Inflammatory macrophage treated with lipopolysaccharide for 4 hours (primary cell): ENCODE measurements at regions not wholly inside any gene's neighbourhood (a gene's known extent, or its start where the extent isn't known, plus 50 kb on each side); places are given as distances from the start of the nearest gene placed in this dataset.

ENCODE experiments used
- DNase-seq: peaks from one replicate; pipeline ENCODE4 v3.0.0-alpha.2; 2020

DNA sequence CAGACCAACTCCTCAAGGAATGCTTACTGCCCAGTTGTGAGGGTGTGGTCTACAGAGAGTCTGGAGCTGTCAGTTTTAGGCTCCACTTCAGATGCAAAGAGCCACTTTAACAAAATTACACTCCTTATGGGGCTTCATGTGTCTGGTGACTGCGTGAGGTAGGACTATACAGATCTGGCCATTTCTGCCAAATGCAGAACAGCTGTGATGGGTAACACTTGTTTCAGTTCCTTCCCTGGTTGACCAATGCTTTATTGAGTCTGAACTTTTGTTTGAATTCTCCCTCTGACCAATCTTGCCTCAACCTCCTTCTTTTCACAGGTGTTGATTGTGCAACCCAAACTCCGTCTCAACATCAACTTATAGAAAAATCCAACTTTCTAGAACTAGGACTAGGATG, 181.2 kb downstream of the OMA1 start:
- no peak for DNase-seq

DNA sequence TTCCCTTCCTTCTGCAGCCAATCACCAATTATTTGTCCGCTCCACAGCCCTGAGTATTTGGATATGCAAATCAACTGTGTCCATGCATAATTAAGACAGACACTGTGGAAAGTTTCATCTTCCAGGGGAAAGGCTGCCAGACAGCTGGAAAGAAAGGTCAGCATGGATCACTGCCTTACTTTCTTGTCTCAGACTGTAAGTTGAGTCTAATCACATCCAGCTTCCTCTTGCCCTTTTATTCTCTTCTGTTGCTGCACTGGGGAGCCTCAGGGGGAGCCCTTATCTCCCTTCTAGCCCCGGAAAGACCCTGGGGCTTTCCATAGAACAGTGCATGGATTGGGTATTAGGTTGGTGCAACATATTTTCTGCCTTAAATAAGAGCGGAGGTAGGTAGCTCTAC, 182.9 kb downstream of the OMA1 start:
- no peak for DNase-seq

DNA sequence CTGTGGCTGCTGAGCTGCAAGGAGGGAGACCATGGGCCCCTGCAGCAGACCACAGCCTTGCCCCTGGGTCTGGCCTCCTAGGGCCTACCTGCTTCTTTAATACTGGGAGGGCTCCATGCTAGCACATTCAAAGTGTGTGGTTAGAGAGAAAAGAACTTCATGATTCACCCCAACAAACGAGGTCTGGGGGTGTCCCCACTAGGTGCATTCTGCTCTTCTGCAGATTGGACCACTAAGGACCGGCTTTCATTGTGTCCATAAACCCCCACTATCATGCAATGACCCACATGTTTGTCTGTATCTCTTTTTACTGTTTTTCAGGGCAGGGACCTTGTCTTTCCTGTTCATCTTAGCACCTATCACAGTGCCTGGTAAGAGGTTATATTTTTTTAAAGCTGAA, 185.4 kb downstream of the OMA1 start:
- DNase-seq, result no peak

DNA sequence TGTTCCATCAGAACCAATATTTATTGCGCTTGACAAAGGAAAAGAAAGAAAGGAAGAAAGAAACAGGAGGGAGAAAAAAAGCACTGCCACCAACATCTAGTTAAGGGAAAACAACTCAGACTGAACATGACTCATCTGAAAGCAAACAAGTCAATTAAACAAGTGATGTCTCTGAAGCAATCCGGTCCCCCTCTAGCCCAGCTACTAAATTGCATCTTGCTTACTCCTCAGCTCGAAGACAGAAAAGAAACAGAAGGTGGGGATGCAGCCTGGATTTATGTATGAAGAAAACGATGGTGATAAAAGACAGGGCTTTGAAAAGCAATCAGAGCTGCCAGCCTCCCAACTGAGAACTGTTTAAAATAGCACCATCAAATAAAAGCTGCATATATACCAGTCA, 188.2 kb downstream of the OMA1 start:
- no peak for DNase-seq

DNA sequence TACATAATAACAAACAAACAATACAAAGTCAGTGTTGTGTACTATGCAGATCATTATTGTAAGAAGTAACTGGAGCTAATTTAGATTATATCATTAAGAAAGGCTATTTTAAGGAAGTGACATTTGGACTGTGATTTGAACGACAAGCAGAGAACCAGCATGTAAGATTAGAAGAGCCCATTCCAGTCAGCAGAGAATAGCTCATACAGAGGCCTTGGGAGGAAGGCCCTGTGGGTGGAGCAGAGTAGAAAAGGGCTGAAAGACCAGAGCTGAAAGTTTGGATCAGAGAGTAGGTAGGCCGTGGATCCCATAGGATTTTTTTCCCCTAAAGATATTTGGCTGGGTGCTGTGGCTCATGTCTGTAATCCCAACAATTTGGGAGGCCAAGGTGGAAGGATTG, 190.1 kb downstream of the OMA1 start:
- DNase-seq, result no peak

DNA sequence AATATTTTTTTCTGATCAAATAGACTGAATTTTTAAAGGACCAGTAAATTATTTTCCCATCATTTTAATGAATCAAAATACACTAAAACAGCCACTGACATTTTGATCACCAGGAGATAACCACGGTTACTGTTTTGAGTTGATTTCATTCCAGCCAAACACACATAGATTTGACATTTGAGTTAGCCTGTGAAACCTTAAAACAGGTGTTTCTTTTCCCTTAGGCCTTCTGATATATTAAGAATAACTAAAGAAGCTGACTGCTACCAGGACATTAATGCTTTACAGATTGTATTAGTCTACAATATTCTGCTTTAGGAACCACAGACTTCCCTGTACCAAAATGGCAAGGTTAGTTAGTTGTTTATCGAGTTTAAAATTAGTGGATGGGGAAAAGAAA, 193.4 kb downstream of the OMA1 start:
- DNase-seq, result no peak

DNA sequence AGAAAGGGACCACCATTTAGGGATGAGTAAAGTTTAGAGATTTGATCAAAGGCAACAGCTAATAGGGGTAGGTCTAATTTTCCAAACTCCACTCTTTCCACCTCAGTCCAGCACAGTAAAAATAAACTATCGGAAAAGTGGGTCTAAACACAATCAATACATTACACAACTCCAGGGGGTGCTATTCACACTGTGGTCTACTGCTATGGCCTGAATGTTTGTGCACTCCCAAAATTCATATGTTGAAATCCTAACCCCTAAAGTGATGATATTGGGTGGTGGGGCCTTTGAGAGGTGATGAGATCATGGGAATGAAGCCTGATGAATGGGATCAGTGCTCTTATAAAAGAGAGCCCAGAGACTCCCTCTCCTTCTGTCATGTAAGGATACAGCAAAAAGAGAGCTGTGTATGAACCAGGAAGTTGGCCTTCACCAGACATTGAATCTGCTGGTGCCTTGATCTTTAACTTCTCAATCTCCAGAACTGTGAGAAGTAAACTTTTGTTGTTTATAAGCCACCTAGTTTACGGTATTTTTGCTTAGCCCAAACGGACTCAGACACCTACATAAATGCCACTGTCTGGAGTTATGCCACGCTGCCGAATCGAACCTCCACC, 193.9 kb downstream of the OMA1 start:
- no peak for DNase-seq

DNA sequence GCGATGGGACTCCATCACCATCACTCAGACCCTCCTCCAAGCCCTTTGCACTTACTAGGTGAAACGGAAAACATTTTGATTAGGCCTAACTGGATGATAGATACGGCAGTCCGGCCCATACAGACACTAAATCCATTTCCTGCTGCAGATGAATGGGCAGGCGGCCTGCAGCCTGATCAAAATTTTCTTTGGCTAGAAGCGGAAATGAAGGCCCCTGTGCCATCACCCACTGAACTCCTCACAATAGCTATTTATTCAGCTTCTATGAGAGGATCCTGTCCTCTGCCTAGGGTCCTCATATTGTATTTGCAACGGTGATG, 200.5 kb downstream of the OMA1 start:
- no peak for DNase-seq

DNA sequence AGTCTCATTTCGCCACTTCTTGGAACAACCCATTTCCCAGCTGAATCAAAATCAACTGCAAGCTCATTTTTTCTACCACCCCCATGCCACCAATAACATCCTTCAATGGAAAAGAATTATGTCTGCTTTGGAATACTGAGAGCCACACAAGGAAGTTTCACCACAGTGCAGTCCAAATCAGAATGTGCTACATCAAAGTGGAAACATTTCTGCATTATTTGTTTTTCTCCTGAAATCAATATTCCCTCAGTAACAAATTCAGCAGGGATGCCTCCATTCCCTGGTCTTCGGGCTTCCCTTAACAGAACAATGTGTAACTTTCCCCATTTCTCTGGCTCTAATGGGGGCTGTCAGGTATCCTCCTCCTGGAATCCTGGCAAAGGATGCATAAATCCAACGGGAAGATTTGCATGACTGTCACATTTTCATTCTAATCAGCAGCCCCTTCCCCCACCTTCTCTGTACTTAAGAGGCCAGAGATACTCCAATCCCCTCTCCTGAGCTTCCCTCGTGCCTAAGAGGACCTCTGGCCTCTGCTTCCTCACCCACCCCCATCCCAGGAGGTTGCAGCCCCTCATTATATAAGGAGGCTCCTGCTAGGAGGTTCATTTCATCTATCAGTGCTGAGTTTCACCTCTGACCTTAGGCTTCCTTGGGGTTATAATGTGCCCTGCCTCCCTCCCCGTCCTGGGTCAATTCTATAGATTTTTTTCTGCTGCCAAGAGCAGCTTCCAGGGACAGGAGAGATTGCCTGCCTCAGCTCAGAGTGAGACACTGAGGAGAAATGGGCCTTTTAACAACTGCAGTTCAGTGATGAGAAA, 201.1 kb downstream of the OMA1 start:
- DNase-seq, result no peak

DNA sequence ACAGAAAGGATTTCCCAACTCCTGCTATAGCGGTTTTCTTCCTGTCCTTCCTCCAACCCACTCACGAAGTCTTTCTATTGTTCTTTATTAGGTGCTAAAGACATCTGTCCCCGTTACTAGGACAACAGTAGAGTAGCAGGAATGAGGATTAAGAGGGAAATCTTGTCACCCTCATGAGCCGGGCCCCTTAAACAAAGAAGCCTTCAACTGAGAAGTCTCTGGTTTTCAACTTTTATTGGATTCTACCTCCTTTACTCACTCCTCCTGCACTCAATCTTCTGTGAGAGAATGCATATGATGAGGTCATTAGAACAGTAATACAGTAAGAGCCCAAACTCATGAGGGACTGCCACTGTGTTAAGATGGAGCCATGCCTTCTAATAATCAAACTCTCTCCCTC, 206.3 kb downstream of the OMA1 start:
- no peak for DNase-seq

DNA sequence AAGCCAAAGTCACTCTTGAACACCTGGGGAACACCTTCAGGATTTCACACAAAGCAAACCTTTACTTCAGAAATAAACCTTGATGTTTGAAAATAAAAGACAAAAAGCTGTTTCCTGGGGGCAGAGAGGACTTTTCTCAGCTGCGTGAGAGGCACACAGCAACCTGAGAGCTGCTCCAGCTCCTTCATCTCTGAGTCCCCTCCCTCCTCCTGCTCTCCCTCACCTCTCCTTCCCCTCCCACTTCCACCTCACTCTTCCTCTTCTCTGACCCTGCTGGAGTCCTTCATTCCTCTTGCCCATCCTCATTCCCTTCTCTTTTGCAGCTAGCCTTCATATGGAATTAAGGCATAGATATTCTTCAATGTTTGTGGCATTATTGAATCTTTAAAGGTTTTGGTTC, 208.4 kb downstream of the OMA1 start:
- DNase-seq, result no peak

DNA sequence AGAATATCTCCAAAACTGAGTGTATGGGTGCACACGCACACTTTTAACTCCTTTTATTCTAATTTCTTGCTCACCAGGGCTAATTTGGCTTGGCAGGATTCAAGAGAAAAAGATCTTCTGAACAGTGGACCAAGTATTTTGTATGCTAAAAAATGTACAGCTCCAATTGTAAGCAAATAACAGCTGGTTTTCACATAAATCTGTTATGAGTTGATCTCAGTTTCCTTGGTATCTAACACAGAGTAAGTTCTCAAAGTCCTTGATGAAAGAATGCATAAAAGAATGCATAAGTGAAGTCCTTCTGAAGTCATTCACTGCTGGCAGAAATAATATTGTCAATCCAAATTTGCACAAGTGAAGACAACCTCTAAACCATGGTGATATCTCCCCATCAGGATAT, 213.0 kb downstream of the OMA1 start:
- DNase-seq, result no peak

DNA sequence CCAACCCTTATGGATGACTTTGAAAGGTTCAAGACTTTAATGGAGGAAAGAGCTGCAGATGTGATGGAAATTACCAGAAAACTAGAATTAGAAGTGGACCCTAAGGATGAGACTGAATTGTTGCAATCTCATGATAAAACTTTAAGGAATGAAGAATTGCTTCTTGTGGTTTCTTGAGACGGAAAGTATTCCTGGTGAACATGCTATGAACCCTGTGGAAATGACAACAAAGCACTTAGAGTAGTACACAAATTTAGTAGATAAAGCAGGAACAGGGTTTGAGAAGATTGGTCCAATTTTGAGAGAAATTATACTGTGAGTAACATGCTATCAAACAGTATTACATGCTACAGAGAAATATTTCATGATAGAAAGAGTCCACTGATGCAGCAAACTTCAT, 215.4 kb downstream of the OMA1 start:
- no peak for DNase-seq

DNA sequence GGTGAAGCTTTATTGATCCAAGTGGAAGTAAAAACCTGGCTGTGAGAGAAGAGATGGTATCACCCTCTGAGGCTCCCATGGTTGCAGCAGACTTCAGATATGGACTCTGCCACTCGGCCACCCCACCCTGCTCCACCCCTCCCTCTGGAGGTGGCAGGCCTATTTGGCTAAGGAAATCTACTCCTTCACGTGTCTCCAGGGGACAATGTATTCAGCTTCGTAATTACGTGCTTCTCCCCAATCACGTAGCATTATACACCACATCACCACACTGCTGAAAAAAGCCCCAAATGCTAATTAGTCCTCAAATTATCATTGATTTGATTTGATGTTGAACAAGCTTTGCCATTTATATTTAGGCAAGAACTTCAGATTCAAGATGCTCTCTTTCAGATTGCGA, 220.7 kb downstream of the OMA1 start:
- no peak for DNase-seq

DNA sequence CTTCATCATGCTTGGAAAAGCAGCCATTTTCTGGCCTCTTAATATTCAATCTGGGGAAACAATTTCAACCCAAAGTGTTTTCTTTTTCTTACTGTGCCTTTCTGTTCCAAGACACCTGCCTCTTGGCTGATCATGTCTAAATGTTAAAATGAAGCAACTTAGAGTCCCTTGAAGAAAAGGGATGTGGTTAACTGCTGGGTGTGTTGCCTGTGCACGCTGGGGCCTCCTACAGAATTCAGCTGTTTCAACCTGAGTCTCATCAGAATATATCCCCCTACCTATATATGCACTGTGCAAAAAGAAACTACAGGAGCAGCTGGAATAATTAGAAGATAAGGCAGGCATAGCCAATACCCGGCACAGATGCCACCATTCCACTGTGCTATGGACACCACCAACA, 222.0 kb downstream of the OMA1 start:
- DNase-seq, result no peak

DNA sequence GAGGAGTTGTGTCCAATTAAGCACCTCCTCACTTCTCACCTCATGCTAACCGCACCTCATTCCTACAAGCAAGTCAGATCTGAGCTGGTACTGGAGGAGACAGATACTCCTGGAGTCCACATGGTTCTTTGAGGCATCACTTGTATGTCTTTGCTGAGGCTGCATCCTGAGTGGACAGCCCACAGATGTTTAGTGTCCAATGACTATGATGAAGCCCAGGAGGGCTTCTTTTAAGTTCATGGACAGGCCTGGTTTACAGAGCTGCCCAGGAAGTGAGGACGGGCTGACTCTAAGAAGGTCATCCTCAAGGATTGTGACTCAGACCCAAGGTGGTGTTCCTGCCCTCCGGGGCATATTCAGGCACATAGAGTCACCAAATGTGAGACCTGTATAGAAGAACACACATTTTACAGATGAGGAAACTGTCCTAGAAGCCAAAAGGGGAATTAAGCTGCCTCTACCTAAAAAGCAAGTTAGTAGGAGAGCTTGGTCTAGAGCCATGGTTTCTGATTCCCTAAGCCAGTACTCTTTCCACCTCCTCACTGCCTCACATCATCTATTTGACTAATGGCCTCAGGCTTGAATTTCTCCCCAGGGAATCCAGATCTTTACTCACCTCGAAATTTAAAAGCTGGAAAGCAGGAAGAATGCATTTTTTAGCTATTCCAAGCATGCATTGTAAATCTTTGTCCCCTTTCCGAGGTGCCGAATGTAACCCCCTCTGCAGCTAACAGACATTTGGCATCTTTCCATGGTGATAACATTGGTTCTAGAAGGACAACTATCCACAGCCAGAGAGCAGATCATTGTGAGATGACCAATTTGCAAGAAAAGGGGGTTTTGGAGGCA, 228.1 kb downstream of the OMA1 start:
- no peak for DNase-seq

DNA sequence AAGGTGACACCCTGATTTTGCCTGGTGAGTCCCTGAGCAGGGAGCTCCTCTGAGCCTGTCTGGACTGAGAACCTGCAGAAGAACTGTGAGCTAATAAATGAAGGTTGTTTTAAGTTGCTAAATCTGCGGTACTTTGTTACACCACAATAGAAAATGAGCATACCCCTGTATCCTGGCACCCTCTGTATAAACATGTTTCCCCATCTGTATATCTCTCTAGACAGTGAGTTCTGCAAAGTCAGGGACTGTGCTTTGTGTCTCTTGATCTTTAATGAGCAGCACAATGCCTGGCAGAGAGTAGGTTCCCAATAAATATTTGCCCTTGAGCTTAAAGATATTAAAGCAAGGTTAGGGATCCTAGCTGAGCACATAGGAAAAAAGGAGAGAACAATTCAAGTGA, 228.8 kb downstream of the OMA1 start:
- DNase-seq, result no peak

DNA sequence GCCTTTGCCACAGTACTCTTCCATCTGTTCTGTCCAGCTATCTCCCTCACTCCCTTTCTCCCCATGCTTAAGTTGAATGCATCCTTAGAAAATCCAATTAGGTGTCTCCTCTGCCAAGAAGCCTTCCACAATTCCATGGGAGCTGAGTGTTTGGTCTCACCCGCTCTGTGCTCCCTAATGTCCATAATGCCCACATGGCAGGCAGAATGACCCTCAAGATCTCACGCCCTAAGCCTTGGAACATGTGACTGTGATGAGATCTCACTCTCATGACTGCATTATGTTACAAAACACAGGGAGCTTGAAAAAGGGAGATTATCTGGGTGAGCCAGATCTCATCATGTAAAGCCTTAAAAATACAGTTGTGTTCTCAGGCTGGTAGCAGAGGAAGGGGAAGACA, 229.4 kb downstream of the OMA1 start:
- DNase-seq, result no peak

DNA sequence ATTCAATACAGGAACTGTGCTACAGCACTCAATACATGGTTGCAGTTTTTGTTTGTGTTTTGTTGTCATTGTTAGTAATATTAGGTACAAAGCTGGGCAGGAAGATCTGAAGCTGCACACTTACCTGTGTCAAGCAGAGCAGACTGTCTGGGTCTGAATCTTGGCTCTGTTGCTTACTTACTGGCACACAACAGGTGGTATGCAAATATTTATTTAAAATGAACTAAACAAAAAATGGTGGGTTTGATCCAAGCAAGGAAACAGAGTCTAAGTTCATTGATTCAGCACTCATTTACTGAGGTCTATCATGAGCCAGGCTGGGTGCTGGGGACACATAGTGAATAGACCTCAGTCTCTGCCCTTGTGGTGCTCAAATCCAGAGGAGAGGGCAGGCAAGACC, 230.4 kb downstream of the OMA1 start:
- DNase-seq, result no peak

DNA sequence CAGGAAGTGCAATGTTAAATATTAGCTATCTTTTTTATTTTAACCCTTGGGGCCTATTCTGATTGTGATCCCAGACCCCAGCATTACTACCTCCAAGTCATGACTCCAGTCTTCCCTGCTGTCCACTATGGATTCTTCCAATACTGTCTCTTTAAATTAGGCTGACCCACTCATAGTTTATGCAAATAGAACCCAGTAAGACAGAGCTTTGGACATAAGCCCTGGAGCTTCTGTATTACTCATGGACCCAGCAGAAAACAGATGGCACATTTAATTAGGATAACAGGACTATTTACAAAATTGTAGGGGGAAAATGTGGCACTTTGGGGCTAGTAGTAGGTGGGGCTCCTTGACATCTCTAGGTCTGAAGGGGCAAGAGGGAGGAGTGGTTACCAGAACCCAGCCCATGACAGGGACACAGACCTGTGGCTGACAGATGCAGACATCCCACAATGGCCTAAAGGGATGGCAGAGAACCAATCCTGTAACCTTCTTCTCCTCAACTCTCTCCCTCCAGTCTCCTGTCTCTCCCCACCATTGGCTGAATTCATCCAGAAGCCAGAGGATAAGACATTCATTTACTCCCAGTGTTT, 233.5 kb downstream of the OMA1 start:
- DNase-seq, result no peak

DNA sequence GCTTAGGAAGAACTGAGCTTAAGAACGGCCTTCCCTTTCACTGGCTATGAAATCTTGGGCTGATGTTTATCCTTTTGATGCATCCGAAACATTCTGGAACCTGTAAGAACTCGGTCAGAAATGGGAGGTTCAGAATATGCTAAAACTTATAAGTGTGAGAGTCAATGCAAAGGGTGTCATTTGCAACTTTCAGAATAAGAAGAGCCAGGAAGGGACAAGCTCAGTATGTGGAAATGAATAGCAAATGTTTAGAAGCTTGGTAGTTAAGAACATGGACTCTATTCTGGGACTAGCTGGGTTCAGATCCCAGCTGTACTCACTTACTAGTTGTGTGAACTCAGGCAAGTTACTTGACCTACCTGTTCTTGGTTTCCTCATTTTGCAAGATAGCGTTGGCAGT, 234.1 kb downstream of the OMA1 start:
- no peak for DNase-seq

DNA sequence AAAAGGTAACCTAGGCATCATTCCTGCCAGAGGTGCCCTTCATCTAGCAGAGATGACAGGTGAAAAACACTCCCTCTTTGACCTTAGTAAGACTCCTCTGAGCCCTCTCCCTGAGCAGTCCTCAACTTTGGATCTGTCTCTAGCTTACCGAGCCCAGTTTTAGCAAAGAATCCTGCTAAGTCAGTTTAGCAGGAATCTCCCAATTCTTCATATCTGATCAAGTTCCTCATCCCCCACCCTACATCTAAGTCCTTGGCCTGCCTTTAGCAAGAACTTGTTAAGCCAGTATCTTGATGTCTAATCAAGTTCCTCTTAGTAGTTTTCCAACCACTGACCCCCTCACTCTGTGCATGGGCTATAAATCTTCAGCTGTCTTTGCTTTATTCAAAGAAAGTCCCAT, 235.6 kb downstream of the OMA1 start:
- DNase-seq, result no peak

DNA sequence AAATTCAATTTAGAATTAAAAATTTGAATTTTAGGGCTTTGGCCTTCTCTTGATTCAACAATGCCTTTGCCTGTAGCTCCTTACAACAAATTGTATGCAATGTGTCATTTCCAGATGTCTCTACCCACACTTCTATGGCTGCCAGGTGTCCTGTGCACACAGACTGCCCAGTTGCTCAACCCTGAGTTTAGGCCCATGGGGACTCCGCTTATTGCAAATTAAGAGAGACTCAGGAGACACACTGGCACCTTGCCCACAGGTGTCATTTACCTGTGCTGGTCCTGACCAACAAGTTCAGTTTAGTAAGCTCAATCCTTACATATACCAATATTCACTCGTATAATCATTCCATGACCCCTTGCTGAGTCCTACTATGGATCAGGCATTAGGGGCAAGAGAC, 236.1 kb downstream of the OMA1 start:
- DNase-seq, result no peak

DNA sequence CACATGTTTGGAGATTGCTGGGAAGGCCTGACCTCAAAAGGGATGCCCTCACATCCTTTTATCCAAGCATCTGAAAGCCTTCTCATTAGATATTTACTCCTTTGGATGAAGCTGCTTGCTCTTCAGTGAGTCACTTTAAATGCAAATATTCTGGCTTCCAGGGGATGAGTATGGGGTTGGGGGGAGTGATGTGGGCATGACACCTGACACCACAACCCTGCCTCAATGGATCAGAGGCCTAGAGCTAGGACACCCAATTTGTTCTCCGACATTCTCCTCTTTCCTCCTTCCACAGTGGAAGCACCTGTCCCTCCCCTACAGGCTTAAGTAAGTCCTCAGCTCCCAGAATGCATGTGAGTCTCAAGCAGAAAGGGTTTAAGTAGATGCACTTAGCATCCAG, 238.3 kb downstream of the OMA1 start:
- DNase-seq, result no peak
